Prostate gland (tissue), 2 donors: ENCODE measurements at regions not wholly inside any gene's neighbourhood (a gene's known extent, or its start where the extent isn't known, plus 50 kb on each side); places are given as distances from the start of the nearest gene placed in this dataset.

Source experiments
- CTCF ChIP-seq, 4 experiments: fragments of 200-600 bp in 2 of 4; fragments of 450-650 bp in 2 of 4; sonication (generic) in 2 of 4; IDR thresholded peaks; 1 replicate in 3 of 4; 2 replicates in 1 of 4; pipeline ENCODE4 v1.5.1; 2016 to 2019; ENCODE audit warnings: antibody characterized with exemption in 4 of 4, mild to moderate bottlenecking in 2 of 4, moderate library complexity in 2 of 4
- POLR2A ChIP-seq: fragments of 450-650 bp; IDR thresholded peaks from one replicate; pipeline ENCODE4 v1.6.1; 2016; ENCODE audit warnings: antibody characterized with exemption, mild to moderate bottlenecking
- POLR2AphosphoS5 ChIP-seq: sonication (generic); formaldehyde crosslinking; IDR thresholded peaks from one replicate; pipeline ENCODE4 v1.6.1; 2017; ENCODE audit warnings: antibody characterized with exemption

GRCh38 chrX:13420545-13421183 lies 100.8 kb upstream of the ATXN3L start:
- TF ChIP-seq CTCF (IDR thresholded peaks at IDR 0.05) (no peak), POLR2AphosphoS5 (no peak), POLR2A (no peak)
